Cardiac fibroblast (primary cell): ENCODE measurements at regions not wholly inside any gene's neighbourhood (a gene's known extent, or its start where the extent isn't known, plus 50 kb on each side); places are given as distances from the start of the nearest gene placed in this dataset.

ENCODE experiments used
- DNase-seq, 2 donors: peaks; one replicate each; pipeline versions ENCODE4 v3.0.0 to v3.0.0-alpha.2; 2010; ENCODE audit warnings: low read depth in 2 of 2
- H3K4me3 ChIP-seq, 2 donors: replicated peaks in 1 of 2; 1 replicate in 1 of 2; 2 replicates in 1 of 2; pipeline ENCODE4 v1.5.1; 2011; ENCODE audit warnings: low read depth in 2 of 2, low read length in 2 of 2, mild to moderate bottlenecking in 2 of 2, moderate library complexity in 1 of 2
- TF ChIP-seq, protein P1 (sequence below): IDR thresholded peaks from one replicate; pipeline ENCODE4 v1.5.1; 2011; ENCODE audit warnings: low read depth, mild to moderate bottlenecking, low read length, inconsistent platforms

DNA sequence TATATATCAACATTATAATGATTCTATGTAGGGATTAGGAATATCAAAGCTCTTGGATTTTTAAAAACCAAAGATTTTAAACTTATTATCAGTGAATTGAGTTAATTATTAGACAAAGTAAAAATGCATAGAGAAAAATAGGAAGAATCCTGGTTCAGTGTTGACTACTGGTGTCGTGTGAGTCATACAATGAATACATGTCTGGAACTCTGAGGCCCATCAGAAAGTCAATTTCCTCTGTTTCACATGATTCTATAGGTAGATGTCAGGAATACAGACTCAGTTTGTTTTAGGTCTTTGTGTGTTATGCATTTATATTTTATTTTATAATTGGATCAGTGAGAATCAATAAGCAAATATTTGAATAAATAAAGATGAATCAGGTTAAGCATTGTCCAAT, 84.5 kb upstream of the RTL1 start:
- peak in 1 of 2 donors; percentile 43 for DNase-seq
- no peak overlapping the region for H3K4me3 ChIP-seq
- TF ChIP-seq, protein P1, sequence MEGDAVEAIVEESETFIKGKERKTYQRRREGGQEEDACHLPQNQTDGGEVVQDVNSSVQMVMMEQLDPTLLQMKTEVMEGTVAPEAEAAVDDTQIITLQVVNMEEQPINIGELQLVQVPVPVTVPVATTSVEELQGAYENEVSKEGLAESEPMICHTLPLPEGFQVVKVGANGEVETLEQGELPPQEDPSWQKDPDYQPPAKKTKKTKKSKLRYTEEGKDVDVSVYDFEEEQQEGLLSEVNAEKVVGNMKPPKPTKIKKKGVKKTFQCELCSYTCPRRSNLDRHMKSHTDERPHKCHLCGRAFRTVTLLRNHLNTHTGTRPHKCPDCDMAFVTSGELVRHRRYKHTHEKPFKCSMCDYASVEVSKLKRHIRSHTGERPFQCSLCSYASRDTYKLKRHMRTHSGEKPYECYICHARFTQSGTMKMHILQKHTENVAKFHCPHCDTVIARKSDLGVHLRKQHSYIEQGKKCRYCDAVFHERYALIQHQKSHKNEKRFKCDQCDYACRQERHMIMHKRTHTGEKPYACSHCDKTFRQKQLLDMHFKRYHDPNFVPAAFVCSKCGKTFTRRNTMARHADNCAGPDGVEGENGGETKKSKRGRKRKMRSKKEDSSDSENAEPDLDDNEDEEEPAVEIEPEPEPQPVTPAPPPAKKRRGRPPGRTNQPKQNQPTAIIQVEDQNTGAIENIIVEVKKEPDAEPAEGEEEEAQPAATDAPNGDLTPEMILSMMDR = no peak

DNA sequence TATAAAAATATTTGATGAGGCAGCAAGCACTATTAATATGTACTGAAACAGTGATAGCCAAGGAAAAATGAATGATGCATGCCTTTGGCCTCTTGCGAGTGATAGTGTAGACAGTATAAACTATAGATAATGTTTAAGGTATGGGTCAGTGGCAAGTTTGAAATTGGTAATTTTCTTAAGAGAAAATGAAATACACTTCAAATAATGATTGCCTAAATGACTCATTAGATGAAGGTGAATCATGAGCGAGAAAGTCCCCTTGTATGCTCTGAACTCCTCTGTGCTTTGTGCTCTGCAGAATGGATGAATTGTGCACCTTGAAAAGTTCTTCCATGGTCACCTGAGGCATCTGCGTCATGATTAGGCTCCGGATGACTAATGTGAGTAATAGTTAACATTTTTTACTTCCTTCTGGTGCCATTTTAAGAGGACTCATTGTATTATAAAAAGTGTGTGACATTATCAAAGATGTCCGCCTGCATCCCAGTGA, 84.9 kb upstream of the RTL1 start:
- peak in 1 of 2 donors; percentile 56 for DNase-seq
- no peak overlapping the region for H3K4me3 ChIP-seq
- TF ChIP-seq, protein P1 = no peak

DNA sequence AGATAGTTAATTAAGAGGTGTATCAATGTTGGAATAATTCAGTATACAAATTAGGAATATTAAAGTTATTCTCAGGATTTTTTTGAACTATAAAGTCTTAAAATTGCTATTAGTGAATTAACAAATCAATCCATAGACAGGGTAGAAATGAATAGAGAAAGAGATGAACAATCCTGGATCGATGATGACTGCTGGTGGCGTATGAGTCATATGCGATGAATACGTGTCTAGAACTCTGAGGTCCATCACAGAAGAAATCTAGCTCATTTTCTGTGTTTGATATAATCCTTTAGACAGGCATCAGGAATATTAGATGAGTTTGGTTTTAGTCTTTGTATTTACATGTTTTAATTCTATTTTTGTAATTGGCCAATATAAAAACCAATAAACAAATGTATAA, 85.4 kb upstream of the RTL1 start:
- no peak for DNase-seq
- TF ChIP-seq, protein P1 = no peak
- no peak overlapping the region for H3K4me3 ChIP-seq

DNA sequence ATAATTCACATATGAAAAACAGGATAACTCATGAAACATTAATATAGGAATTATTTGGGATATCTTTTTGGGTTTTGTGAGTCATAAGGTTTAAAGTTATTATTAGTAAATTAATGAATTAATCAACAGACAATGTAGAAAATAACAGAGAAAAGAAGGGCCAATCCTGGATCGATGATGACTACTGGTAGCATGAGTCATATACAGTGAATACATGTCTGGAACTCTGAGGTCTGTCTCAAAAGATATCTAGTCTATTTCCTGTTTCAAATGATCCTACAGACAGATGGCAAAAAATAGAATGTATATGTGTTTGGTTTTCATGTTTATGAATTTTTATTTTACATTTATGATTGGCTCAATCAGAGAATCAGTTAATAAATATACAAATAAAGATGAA, 86.4 kb upstream of the RTL1 start:
- peak in 1 of 2 donors; percentile 38 for DNase-seq
- TF ChIP-seq, protein P1 = no peak
- no peak overlapping the region for H3K4me3 ChIP-seq

DNA sequence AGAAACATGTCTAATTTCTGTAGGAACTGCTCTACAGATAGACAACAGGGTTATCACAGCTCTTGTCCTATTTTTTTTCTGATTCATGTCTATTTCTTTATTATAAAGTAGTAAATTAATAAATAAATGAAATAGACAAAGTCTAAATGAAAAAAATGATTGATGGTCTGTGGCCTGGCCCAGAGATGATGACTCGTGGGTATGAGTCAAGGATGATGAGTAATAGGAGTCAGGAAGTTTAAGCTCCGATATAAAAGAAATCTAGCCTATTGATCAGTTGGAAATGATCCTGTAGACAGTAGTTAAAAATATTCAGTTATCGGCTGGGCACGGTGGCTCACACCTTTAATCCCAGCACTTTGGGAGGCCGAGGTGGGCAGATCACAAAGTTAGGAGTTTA, 90.6 kb upstream of the RTL1 start:
- peak in 1 of 2 donors; percentile 32 for DNase-seq

DNA sequence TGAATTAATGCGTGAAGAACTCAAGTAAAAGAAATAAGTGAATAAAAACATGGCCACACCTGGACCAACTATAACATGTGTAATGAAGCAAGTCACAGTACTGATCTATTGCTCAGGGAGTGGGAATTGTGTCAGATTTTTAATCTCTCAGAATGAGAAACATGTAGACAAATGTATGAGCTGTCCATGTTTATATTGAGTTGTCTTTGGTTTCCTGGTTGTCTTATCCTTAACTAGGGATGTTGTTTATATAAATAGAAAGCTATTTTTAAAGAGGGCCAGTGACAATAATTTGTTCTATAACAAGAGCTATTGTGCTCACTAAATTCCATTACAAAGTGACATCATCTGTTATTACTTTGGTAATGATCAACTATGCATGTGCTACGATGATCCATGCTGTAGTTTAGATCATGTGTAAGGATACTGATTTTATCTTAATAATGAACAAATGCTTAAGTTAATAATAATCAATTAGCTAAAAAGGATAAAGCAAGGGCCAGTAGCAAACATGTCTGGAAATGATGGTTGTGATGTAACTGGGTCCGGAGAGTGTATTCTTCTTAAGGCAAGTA, 91.3 kb upstream of the RTL1 start:
- no peak for DNase-seq
- no peak overlapping the region for H3K4me3 ChIP-seq
- TF ChIP-seq, protein P1 = no peak

More for the DNA sequence above, 90.6 kb upstream of the RTL1 start:
- TF ChIP-seq, protein P1 = no peak
- H3K4me3 ChIP-seq = no peak overlapping the region
